ENCODE measurements at regions not wholly inside any gene's neighbourhood (a gene's known extent, or its start where the extent isn't known, plus 50 kb on each side); places are given as distances from the start of the nearest gene placed in this dataset.
"Not testable (repeated sequence)": the region's sequence is repeated elsewhere in the genome, so short reads cannot be mapped to it uniquely, and the experiment has no call there.

GRCh38 chr14:48417715-48418500, 742.5 kb upstream of the MDGA2 start:
- no peak for DNase-seq (ENCODE audit: low spot score)

- DNase-seq (ENCODE audit: low spot score), result no peak
Measured at GRCh38 chr14:48401321-48401720, 725.9 kb upstream of the MDGA2 start.

GRCh38 chr14:48398675-48399282, 723.4 kb upstream of the MDGA2 start:
- DNase-seq (ENCODE audit: low spot score), result peak; percentile 42

GRCh38 chr14:48391661-48392060, 716.3 kb upstream of the MDGA2 start:
- DNase-seq (ENCODE audit: low spot score), result no peak

GRCh38 chr14:48390346-48390745, 714.9 kb upstream of the MDGA2 start:
- peak; percentile 3 for DNase-seq (ENCODE audit: low spot score)

- no peak for DNase-seq (ENCODE audit: low spot score)
Measured at GRCh38 chr14:48384821-48385220, 709.4 kb upstream of the MDGA2 start.

- no peak for DNase-seq (ENCODE audit: low spot score)
Measured at GRCh38 chr14:48382961-48383360, 707.6 kb upstream of the MDGA2 start.

- no peak for DNase-seq (ENCODE audit: low spot score)
Measured at GRCh38 chr14:48378541-48378940, 703.1 kb upstream of the MDGA2 start.

GRCh38 chr14:48373981-48374380, 698.6 kb upstream of the MDGA2 start:
- DNase-seq (ENCODE audit: low spot score), result no peak

- DNase-seq (ENCODE audit: low spot score), result no peak
Measured at GRCh38 chr14:48350971-48351370, 675.6 kb upstream of the MDGA2 start.

GRCh38 chr14:48349689-48350088, 674.3 kb upstream of the MDGA2 start:
- DNase-seq (ENCODE audit: low spot score), result no peak

GRCh38 chr14:48341069-48341468, 665.7 kb upstream of the MDGA2 start:
- no peak for DNase-seq (ENCODE audit: low spot score)

- DNase-seq (ENCODE audit: low spot score), result no peak
Measured at GRCh38 chr14:48333221-48333920, 658.0 kb upstream of the MDGA2 start.

- DNase-seq (ENCODE audit: low spot score), result no peak
Measured at GRCh38 chr14:48331421-48331820, 656.0 kb upstream of the MDGA2 start.

- no peak for DNase-seq (ENCODE audit: low spot score)
Measured at GRCh38 chr14:48325486-48325885, 650.1 kb upstream of the MDGA2 start.

- peak; percentile 58 for DNase-seq (ENCODE audit: low spot score)
Measured at GRCh38 chr14:48323665-48324064, 648.3 kb upstream of the MDGA2 start.

GRCh38 chr14:48319823-48320222, 644.4 kb upstream of the MDGA2 start:
- no peak for DNase-seq (ENCODE audit: low spot score)

- no peak for DNase-seq (ENCODE audit: low spot score)
Measured at GRCh38 chr14:48304729-48305128, 629.3 kb upstream of the MDGA2 start.

- DNase-seq (ENCODE audit: low spot score), result no peak
Measured at GRCh38 chr14:48289701-48290100, 614.3 kb upstream of the MDGA2 start.

GRCh38 chr14:48285217-48285616, 609.8 kb upstream of the MDGA2 start:
- DNase-seq (ENCODE audit: low spot score), result not testable (repeated sequence)

GRCh38 chr14:48275301-48275700, 599.9 kb upstream of the MDGA2 start:
- DNase-seq (ENCODE audit: low spot score), result peak; percentile 56

GRCh38 chr14:48274826-48275225, 599.4 kb upstream of the MDGA2 start:
- no peak for DNase-seq (ENCODE audit: low spot score)

GRCh38 chr14:48267926-48268325, 592.5 kb upstream of the MDGA2 start:
- not testable (repeated sequence) for DNase-seq (ENCODE audit: low spot score)
